Stomach (tissue), 4 donors: ENCODE measurements at regions not wholly inside any gene's neighbourhood (a gene's known extent, or its start where the extent isn't known, plus 50 kb on each side); places are given as distances from the start of the nearest gene placed in this dataset.

Experiments
- EP300 ChIP-seq: sonication (generic); formaldehyde crosslinking; IDR thresholded peaks from one replicate; pipeline ENCODE4 v1.6.1; 2017; ENCODE audit warnings: antibody characterized with exemption
- POLR2A ChIP-seq, 4 donors: fragments of 450-650 bp; IDR thresholded peaks; one replicate each; pipeline ENCODE4 v1.6.1; 2016; ENCODE audit warnings: antibody characterized with exemption in 4 of 4, control low read depth in 2 of 4, mild to moderate bottlenecking in 1 of 4, moderate library complexity in 1 of 4
- POLR2AphosphoS5 ChIP-seq, 3 donors: sonication (generic); formaldehyde crosslinking; IDR thresholded peaks; one replicate each; pipeline ENCODE4 v1.6.1; 2016; ENCODE audit warnings: antibody characterized with exemption in 3 of 3
- TF ChIP-seq, protein P1 (sequence below), 7 experiments: fragments of 450-650 bp in 4 of 7; fragments of 200-600 bp in 3 of 7; sonication (generic) in 3 of 7; IDR thresholded peaks; one replicate each; pipeline ENCODE4 v1.5.1; 2016 to 2019; ENCODE audit warnings: antibody characterized with exemption in 7 of 7, control low read depth in 2 of 7, mild to moderate bottlenecking in 1 of 7

DNA sequence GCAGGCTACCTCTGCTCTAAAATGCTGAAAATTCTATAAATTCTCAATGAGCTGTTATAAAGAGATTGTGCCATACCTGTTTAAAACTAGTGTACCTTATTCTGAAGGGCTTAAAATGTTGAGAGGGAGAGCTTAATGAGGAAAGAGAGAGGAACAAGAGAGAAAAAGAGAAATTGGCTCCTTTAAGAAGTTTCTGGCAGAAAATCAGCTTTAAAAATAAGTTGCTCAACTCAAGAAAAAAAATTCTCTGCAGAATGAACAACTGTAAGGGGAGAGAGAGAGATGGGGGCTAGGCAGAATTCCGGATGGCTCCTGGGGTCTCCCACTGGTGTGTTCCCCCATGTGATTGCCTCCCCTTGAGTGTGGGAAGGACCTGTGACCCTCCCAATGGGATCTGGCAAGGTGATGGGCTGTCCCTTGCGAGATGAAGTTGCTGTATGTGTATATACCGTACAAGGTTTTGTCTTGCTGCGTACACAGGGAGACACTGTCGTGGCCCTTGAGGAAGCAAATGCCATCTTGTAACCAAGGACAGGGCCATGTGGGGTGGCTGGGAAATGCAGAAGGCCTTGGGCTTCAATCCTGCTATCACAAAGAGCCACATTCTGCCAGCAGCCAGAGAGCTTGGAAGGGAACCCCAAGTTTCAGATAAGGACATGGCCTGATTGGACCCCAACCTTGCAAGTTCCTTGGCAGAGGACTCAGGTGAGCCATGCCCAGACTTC is 64.3 kb upstream of the S1PR3 start:
- TF ChIP-seq, protein P1, sequence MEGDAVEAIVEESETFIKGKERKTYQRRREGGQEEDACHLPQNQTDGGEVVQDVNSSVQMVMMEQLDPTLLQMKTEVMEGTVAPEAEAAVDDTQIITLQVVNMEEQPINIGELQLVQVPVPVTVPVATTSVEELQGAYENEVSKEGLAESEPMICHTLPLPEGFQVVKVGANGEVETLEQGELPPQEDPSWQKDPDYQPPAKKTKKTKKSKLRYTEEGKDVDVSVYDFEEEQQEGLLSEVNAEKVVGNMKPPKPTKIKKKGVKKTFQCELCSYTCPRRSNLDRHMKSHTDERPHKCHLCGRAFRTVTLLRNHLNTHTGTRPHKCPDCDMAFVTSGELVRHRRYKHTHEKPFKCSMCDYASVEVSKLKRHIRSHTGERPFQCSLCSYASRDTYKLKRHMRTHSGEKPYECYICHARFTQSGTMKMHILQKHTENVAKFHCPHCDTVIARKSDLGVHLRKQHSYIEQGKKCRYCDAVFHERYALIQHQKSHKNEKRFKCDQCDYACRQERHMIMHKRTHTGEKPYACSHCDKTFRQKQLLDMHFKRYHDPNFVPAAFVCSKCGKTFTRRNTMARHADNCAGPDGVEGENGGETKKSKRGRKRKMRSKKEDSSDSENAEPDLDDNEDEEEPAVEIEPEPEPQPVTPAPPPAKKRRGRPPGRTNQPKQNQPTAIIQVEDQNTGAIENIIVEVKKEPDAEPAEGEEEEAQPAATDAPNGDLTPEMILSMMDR (IDR thresholded peaks at IDR 0.05): no peak
- TF ChIP-seq EP300 (no peak), POLR2AphosphoS5 (IDR thresholded peaks at IDR 0.05) (no peak), POLR2A (IDR thresholded peaks at IDR 0.05) (no peak)
